ENCODE measurements at regions not wholly inside any gene's neighbourhood (a gene's known extent, or its start where the extent isn't known, plus 50 kb on each side); places are given as distances from the start of the nearest gene placed in this dataset.

DNA sequence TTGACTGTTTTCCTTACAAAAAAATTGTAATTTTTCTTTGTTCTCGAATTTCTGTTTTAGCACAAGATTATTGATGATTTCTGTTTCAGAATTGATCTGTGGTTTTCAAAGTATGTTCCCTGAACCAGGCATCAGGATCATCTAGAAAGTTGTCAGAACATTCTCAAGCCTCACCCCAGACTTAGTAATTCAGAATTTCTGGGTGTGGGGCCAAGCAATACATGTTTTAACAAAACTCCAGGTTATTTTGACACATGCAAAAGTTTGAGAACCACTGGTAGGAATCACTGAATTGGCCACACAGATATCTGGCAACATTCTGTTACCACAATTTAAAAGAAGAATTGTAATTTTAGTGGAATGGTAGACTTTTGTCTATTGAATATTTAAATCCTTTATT lies 1173.9 kb upstream of the LRRTM3 start:
- Histone ChIP-seq H3K36me3 (ENCODE audit: insufficient read depth, low read depth, low read length) (no peaks in the 10 kb centered on the region), H3K9ac (ENCODE audit: low read depth, low read length) (no peak overlapping the region), H3K9me3 (ENCODE audit: insufficient read depth, low read depth, low read length) (no peaks in the 10 kb centered on the region), H3K27me3 (ENCODE audit: insufficient read depth, low read length) (no peaks in the 10 kb centered on the region), H3K4me3 (ENCODE audit: low read length) (no peak overlapping the region), H3K4me1 (ENCODE audit: insufficient read depth, low read length) (no peaks in the 10 kb centered on the region), H3K27ac (ENCODE audit: low read length) (no peak overlapping the region)

DNA sequence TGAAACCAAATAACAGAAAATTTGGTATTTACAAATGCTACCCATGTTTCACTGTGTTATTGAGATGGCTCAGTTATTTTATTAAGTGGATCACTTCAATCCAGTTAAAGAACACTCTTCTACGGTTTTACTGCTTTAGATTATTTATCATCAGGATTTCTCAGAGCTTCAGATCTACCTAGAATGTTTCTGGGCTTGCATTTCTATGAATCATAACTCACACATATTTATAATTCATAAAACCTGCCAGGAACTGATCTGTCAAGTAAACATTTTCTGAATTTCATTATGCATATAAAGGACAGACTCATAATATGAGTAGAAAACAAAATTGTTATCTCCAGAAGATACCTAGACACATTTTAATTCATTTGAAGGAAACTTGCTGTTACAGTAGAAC lies 1172.3 kb upstream of the LRRTM3 start:
- no peak overlapping the region for H3K4me3 ChIP-seq (ENCODE audit: low read length)
- H3K27me3 ChIP-seq (ENCODE audit: insufficient read depth, low read length), result no peaks in the 10 kb centered on the region
- no peaks in the 10 kb centered on the region for H3K36me3 ChIP-seq (ENCODE audit: insufficient read depth, low read depth, low read length)
- no peaks in the 10 kb centered on the region for H3K9me3 ChIP-seq (ENCODE audit: insufficient read depth, low read depth, low read length)
- H3K4me1 ChIP-seq (ENCODE audit: insufficient read depth, low read length), result no peaks in the 10 kb centered on the region
- no peak overlapping the region for H3K9ac ChIP-seq (ENCODE audit: low read depth, low read length)
- no peak overlapping the region for H3K27ac ChIP-seq (ENCODE audit: low read length)

GRCh38 chr10:65754112-65754511 lies 1171.7 kb upstream of the LRRTM3 start:
- H3K9me3 ChIP-seq (ENCODE audit: insufficient read depth, low read depth, low read length), result no peaks in the 10 kb centered on the region
- H3K4me3 ChIP-seq (ENCODE audit: low read length), result no peak overlapping the region
- H3K9ac ChIP-seq (ENCODE audit: low read depth, low read length), result no peak overlapping the region
- no peaks in the 10 kb centered on the region for H3K4me1 ChIP-seq (ENCODE audit: insufficient read depth, low read length)
- H3K36me3 ChIP-seq (ENCODE audit: insufficient read depth, low read depth, low read length), result no peaks in the 10 kb centered on the region
- H3K27me3 ChIP-seq (ENCODE audit: insufficient read depth, low read length), result no peaks in the 10 kb centered on the region
- H3K27ac ChIP-seq (ENCODE audit: low read length), result no peak overlapping the region

- H3K27ac ChIP-seq (ENCODE audit: low read length), result no peak overlapping the region
- H3K27me3 ChIP-seq (ENCODE audit: insufficient read depth, low read length), result no peaks in the 10 kb centered on the region
- H3K9ac ChIP-seq (ENCODE audit: low read depth, low read length), result no peak overlapping the region
- H3K36me3 ChIP-seq (ENCODE audit: insufficient read depth, low read depth, low read length), result no peaks in the 10 kb centered on the region
- H3K4me1 ChIP-seq (ENCODE audit: insufficient read depth, low read length), result no peaks in the 10 kb centered on the region
- H3K9me3 ChIP-seq (ENCODE audit: insufficient read depth, low read depth, low read length), result no peaks in the 10 kb centered on the region
- no peak overlapping the region for H3K4me3 ChIP-seq (ENCODE audit: low read length)
Measured at GRCh38 chr10:65762311-65762710, 1163.5 kb upstream of the LRRTM3 start.

GRCh38 chr10:65765006-65765541 lies 1160.8 kb upstream of the LRRTM3 start:
- no peak overlapping the region for H3K4me3 ChIP-seq (ENCODE audit: low read length)

DNA sequence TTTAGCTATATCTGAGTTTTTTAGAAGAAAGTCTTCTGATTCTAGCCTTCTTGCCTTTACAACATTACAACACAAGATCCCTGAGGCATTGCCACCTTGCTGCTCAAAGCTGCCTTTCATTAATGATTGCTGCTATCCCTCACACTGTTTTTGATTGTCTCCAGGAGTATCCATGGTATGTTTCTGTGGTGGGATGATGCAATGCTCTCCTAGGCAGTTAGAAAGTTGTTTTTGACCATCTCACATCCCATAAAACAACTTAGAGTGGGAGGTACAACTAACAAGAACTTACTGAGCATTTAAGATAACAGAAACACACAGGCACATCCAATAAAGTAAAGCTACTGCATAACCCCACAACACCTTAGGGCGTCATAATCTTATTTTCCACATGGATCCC lies 1156.0 kb upstream of the LRRTM3 start:
- Histone ChIP-seq H3K4me3 (ENCODE audit: low read length) (no peak overlapping the region), H3K9me3 (ENCODE audit: insufficient read depth, low read depth, low read length) (no peaks in the 10 kb centered on the region), H3K4me1 (ENCODE audit: insufficient read depth, low read length) (no peaks in the 10 kb centered on the region), H3K9ac (ENCODE audit: low read depth, low read length) (no peak overlapping the region), H3K36me3 (ENCODE audit: insufficient read depth, low read depth, low read length) (no peaks in the 10 kb centered on the region), H3K27ac (ENCODE audit: low read length) (no peak overlapping the region), H3K27me3 (ENCODE audit: insufficient read depth, low read length) (no peaks in the 10 kb centered on the region)

More at GRCh38 chr10:65765006-65765541, 1160.8 kb upstream of the LRRTM3 start:
- no peaks in the 10 kb centered on the region for H3K4me1 ChIP-seq (ENCODE audit: insufficient read depth, low read length)
- no peaks in the 10 kb centered on the region for H3K36me3 ChIP-seq (ENCODE audit: insufficient read depth, low read depth, low read length)
- H3K27me3 ChIP-seq (ENCODE audit: insufficient read depth, low read length), result no peaks in the 10 kb centered on the region
- no peak overlapping the region for H3K27ac ChIP-seq (ENCODE audit: low read length)
- no peak overlapping the region for H3K9ac ChIP-seq (ENCODE audit: low read depth, low read length)
- H3K9me3 ChIP-seq (ENCODE audit: insufficient read depth, low read depth, low read length), result no peaks in the 10 kb centered on the region

- no peak overlapping the region for H3K9ac ChIP-seq (ENCODE audit: low read depth, low read length)
- H3K9me3 ChIP-seq (ENCODE audit: insufficient read depth, low read depth, low read length), result peaks cover 6% of the 10 kb centered on the region; the same call in 1 of the 2 replicates
- no peak overlapping the region for H3K4me3 ChIP-seq (ENCODE audit: low read length)
- H3K27ac ChIP-seq (ENCODE audit: low read length), result no peak overlapping the region
- no peaks in the 10 kb centered on the region for H3K27me3 ChIP-seq (ENCODE audit: insufficient read depth, low read length)
- H3K4me1 ChIP-seq (ENCODE audit: insufficient read depth, low read length), result no peaks in the 10 kb centered on the region
- no peaks in the 10 kb centered on the region for H3K36me3 ChIP-seq (ENCODE audit: insufficient read depth, low read depth, low read length)
Measured at GRCh38 chr10:65778753-65779152, 1147.1 kb upstream of the LRRTM3 start.

DNA sequence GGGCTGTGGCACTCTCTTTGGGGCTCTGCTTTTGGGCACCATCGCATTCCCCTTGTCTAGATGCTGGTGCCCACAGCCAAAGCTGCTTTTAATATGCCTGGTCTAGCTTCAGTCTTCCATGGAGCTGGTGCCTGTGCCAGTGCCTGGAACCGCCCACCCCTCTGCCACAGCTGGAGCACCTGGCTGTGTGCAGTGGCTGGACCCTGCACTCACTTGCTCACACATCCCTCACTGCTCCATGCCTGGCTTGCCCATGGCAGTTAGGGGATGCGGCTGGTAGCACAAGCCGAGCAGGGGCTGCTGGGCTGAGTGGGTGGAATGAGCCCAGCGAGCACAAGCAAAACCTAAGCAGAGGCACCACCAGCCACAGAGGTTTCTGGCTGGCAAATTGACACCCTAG lies 1145.9 kb upstream of the LRRTM3 start:
- Histone ChIP-seq H3K27me3 (ENCODE audit: insufficient read depth, low read length) (no peaks in the 10 kb centered on the region), H3K27ac (ENCODE audit: low read length) (no peak overlapping the region), H3K4me1 (ENCODE audit: insufficient read depth, low read length) (no peaks in the 10 kb centered on the region), H3K4me3 (ENCODE audit: low read length) (no peak overlapping the region), H3K9ac (ENCODE audit: low read depth, low read length) (no peak overlapping the region), H3K36me3 (ENCODE audit: insufficient read depth, low read depth, low read length) (no peaks in the 10 kb centered on the region), H3K9me3 (ENCODE audit: insufficient read depth, low read depth, low read length) (peaks cover 6% of the 10 kb centered on the region; the same call in 1 of the 2 replicates)

- Histone ChIP-seq H3K4me1 (ENCODE audit: insufficient read depth, low read length) (no peaks in the 10 kb centered on the region), H3K36me3 (ENCODE audit: insufficient read depth, low read depth, low read length) (no peaks in the 10 kb centered on the region), H3K9ac (ENCODE audit: low read depth, low read length) (no peak overlapping the region)
Measured at GRCh38 chr10:65786279-65786678, 1139.6 kb upstream of the LRRTM3 start.

GRCh38 chr10:65787571-65787970 lies 1138.3 kb upstream of the LRRTM3 start:
- H3K36me3 ChIP-seq (ENCODE audit: insufficient read depth, low read depth, low read length), result no peaks in the 10 kb centered on the region
- H3K4me1 ChIP-seq (ENCODE audit: insufficient read depth, low read length), result no peaks in the 10 kb centered on the region
- no peak overlapping the region for H3K4me3 ChIP-seq (ENCODE audit: low read length)
- no peak overlapping the region for H3K27ac ChIP-seq (ENCODE audit: low read length)
- no peak overlapping the region for H3K9ac ChIP-seq (ENCODE audit: low read depth, low read length)
- no peaks in the 10 kb centered on the region for H3K9me3 ChIP-seq (ENCODE audit: insufficient read depth, low read depth, low read length)
- H3K27me3 ChIP-seq (ENCODE audit: insufficient read depth, low read length), result no peaks in the 10 kb centered on the region

More at GRCh38 chr10:65786279-65786678, 1139.6 kb upstream of the LRRTM3 start:
- no peak overlapping the region for H3K4me3 ChIP-seq (ENCODE audit: low read length)
- H3K27ac ChIP-seq (ENCODE audit: low read length), result no peak overlapping the region
- no peaks in the 10 kb centered on the region for H3K27me3 ChIP-seq (ENCODE audit: insufficient read depth, low read length)
- H3K9me3 ChIP-seq (ENCODE audit: insufficient read depth, low read depth, low read length), result no peaks in the 10 kb centered on the region

DNA sequence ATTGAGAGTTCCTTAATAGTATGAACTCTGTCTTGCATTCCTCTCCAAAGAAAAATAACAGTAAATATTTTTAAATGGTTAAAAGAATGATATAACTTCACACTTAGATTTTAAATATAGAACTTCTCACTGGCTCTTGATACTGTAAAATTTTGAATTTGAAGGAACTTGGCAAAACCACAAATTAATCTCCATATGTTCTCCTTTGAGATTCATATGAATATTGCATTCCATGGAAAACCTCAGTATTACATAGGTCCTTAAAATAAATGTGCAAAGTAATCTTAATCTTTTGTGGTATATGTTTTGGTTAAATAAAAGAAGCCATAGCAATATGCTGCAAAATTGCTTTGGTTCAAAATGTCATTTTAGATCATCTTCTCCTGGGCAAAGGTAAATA lies 1137.6 kb upstream of the LRRTM3 start:
- no peak overlapping the region for H3K9ac ChIP-seq (ENCODE audit: low read depth, low read length)
- no peaks in the 10 kb centered on the region for H3K36me3 ChIP-seq (ENCODE audit: insufficient read depth, low read depth, low read length)
- H3K9me3 ChIP-seq (ENCODE audit: insufficient read depth, low read depth, low read length), result no peaks in the 10 kb centered on the region
- H3K4me1 ChIP-seq (ENCODE audit: insufficient read depth, low read length), result no peaks in the 10 kb centered on the region
- H3K4me3 ChIP-seq (ENCODE audit: low read length), result no peak overlapping the region
- no peak overlapping the region for H3K27ac ChIP-seq (ENCODE audit: low read length)
- no peaks in the 10 kb centered on the region for H3K27me3 ChIP-seq (ENCODE audit: insufficient read depth, low read length)

GRCh38 chr10:65791979-65792378 lies 1133.9 kb upstream of the LRRTM3 start:
- H3K4me3 ChIP-seq (ENCODE audit: low read length), result no peak overlapping the region
- no peak overlapping the region for H3K27ac ChIP-seq (ENCODE audit: low read length)
- no peaks in the 10 kb centered on the region for H3K4me1 ChIP-seq (ENCODE audit: insufficient read depth, low read length)
- no peak overlapping the region for H3K9ac ChIP-seq (ENCODE audit: low read depth, low read length)
- no peaks in the 10 kb centered on the region for H3K27me3 ChIP-seq (ENCODE audit: insufficient read depth, low read length)
- H3K36me3 ChIP-seq (ENCODE audit: insufficient read depth, low read depth, low read length), result no peaks in the 10 kb centered on the region
- no peaks in the 10 kb centered on the region for H3K9me3 ChIP-seq (ENCODE audit: insufficient read depth, low read depth, low read length)

Data from iPS-20b (cell line).